ENCODE measurements at regions not wholly inside any gene's neighbourhood (a gene's known extent, or its start where the extent isn't known, plus 50 kb on each side); places are given as distances from the start of the nearest gene placed in this dataset.
A peak's percentile ranks its signal among the peaks of the same experiment; 100 is the strongest.

DNA sequence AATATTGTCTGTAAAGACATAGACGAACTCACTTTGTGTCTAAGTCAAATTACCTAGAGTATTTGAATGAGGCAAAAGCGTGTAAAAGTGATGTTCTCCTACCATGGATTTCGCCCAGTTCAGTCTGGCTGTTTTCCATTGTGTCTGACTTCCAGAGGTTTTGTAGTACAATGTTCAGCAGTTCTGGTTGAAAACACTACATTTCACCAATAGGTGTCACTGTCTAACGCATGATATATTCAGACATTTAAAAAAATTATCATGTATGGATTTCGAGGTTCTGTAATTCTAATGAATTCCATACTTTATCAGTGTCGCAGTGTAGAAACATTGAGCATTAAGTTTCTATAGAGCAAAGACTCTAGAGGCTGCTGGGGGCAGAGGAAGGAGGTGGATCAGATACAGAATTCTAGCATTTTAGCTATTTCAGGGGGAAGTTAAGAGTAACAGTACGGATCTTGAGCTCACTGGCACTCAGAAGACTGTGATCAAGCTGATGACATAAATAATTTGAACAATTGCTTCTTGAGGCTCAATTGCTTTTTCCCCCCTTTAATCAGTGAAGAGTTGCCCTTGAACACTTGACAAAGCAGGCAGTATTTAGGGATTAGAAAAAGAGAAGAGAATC lies 196.9 kb upstream of the RHOBTB1 start:
- H3K27ac ChIP-seq, result no peak overlapping the region
- ChIA-PET POLR2A (no interaction called here), CTCF (interaction anchor here (0.6 to 2.6 kb wide), 29 partner anchors 8 to 467 kb away, joined by 3 to 11 read pairs (median 4); no protein-coding TSS in a partner anchor)
- DNase-seq (ENCODE audit: low read depth in 1 of 2, low spot score in 1 of 2), result peak; percentile 19 to 69
- 0 out of 3 replicates have a peak overlapping the region, but pooled peaks have one; percentile 11 for H3K4me2 ChIP-seq
- H3K4me1 ChIP-seq, result 0 out of 3 replicates have a peak, but pooled peaks cover 5% of the 10 kb centered on the region
- peaks cover 9% of the 10 kb centered on the region; the same call in 1 of the 3 replicates for H3K9me3 ChIP-seq
- no peak overlapping the region for H3K4me3 ChIP-seq
- FAIRE-seq, result peak; percentile 46
- TF ChIP-seq CHD2 (IDR thresholded peaks at IDR 0.05; ENCODE audit: low read length, partially characterized antibody) (no peak), MAFK (IDR thresholded peaks at IDR 0.05; ENCODE audit: partially characterized antibody) (peak; percentile 25), CTCF (IDR thresholded peaks at IDR 0.05) (peak; percentile 69), SMC3 (IDR thresholded peaks at IDR 0.05) (peak; percentile 59), RAD21 (conservative IDR thresholded peaks at IDR 0.05 in 1 of 2, IDR thresholded peaks at IDR 0.05 in 1 of 2) (peak; percentile 70 to 74), KDM1A (IDR thresholded peaks at IDR 0.05; ENCODE audit: low read depth) (no peak)
- TF ChIP-seq, protein P1, sequence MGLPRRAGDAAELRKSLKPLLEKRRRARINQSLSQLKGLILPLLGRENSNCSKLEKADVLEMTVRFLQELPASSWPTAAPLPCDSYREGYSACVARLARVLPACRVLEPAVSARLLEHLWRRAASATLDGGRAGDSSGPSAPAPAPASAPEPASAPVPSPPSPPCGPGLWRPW (IDR thresholded peaks at IDR 0.05), result no peak
- ATAC-seq, result peak; percentile 64 to 86; a peak in 5 of 6 replicates
- WGBS (ENCODE audit: missing lambda C conversion rate), result 16% methylated on average over 7 of the region's 7 CpGs

DNA sequence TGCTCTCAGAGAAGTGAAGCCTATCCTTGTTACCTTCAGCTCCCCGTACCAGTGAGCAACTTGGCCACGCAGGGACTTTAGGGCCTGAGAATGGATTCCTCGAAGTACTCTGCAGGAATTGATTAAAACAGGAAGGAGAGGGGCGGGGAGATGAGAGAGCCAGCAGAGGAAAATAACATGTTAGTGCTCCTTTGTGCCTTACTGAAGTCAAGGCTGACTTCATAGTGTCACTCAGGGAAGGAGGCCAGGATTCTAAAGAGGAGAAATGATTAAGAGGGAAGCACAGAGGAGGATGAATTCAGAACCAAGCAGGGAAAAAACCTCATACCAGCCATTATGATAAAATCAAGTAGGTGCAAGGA lies 195.6 kb upstream of the RHOBTB1 start:
- no peak overlapping the region for H3K4me2 ChIP-seq
- H3K4me3 ChIP-seq, result no peak overlapping the region
- ATAC-seq (no peak), DNase-seq (ENCODE audit: low read depth in 1 of 2, low spot score in 1 of 2) (no peak), FAIRE-seq (no peak)
- 77% methylated on average over 4 of the region's 4 CpGs for WGBS (ENCODE audit: missing lambda C conversion rate)
- no peak overlapping the region for H3K27ac ChIP-seq
- ChIA-PET CTCF (interaction anchor here (1.3 to 2.6 kb wide), 3 partner anchors 10 to 114 kb away, joined by 3 to 11 read pairs (median 11); no protein-coding TSS in a partner anchor), POLR2A (no interaction called here)
- H3K4me1 ChIP-seq, result 0 out of 3 replicates have a peak, but pooled peaks cover 5% of the 10 kb centered on the region
- TF ChIP-seq, protein P2, sequence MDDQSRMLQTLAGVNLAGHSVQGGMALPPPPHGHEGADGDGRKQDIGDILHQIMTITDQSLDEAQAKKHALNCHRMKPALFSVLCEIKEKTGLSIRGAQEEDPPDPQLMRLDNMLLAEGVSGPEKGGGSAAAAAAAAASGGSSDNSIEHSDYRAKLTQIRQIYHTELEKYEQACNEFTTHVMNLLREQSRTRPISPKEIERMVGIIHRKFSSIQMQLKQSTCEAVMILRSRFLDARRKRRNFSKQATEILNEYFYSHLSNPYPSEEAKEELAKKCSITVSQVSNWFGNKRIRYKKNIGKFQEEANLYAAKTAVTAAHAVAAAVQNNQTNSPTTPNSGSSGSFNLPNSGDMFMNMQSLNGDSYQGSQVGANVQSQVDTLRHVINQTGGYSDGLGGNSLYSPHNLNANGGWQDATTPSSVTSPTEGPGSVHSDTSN (IDR thresholded peaks at IDR 0.05), result no peak
- TF ChIP-seq HEYL (CRISPR knock-in tag; IDR thresholded peaks at IDR 0.05) (no peak), RFX5 (IDR thresholded peaks at IDR 0.05) (no peak), SREBF2 (IDR thresholded peaks at IDR 0.05) (no peak), GATA3 (IDR thresholded peaks at IDR 0.05; ENCODE audit: borderline replicate concordance) (no peak), RNF2 (IDR thresholded peaks at IDR 0.05; ENCODE audit: borderline replicate concordance, low read depth) (no peak), POLR2AphosphoS2 (conservative IDR thresholded peaks at IDR 0.05; ENCODE audit: low read length) (no peak), CBX2 (IDR thresholded peaks at IDR 0.05; ENCODE audit: borderline replicate concordance, low read depth) (no peak), ZSCAN20 (CRISPR knock-in tag; IDR thresholded peaks at IDR 0.05) (no peak), CHD4 (IDR thresholded peaks at IDR 0.05; ENCODE audit: borderline replicate concordance) (no peak)
- TF ChIP-seq, protein P3, sequence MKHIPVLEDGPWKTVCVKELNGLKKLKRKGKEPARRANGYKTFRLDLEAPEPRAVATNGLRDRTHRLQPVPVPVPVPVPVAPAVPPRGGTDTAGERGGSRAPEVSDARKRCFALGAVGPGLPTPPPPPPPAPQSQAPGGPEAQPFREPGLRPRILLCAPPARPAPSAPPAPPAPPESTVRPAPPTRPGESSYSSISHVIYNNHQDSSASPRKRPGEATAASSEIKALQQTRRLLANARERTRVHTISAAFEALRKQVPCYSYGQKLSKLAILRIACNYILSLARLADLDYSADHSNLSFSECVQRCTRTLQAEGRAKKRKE (CRISPR knock-in tag; IDR thresholded peaks at IDR 0.05; ENCODE audit: low read depth), result no peak
- H3K9me3 ChIP-seq, result peaks cover 9% of the 10 kb centered on the region; the same call in 1 of the 3 replicates

Data from A549 (cell line).